Central memory CD8-positive, alpha-beta T cell (primary cell): ENCODE measurements at regions not wholly inside any gene's neighbourhood (a gene's known extent, or its start where the extent isn't known, plus 50 kb on each side); places are given as distances from the start of the nearest gene placed in this dataset.
"Not testable (repeated sequence)": the region's sequence is repeated elsewhere in the genome, so short reads cannot be mapped to it uniquely, and the experiment has no call there.

ENCODE experiments used
- ATAC-seq: fragments of 150-1000 bp; cut with Tn5 transposase; replicated peaks from 2 replicates; pipeline ENCODE4 v1.10.0; 2022; ENCODE audit warnings: mild to moderate bottlenecking, moderate FRiP score, moderate number of reproducible peaks; ENCODE audit not compliant: poor library complexity, severe bottlenecking; ENCODE audit errors: extremely low read depth
- DNase-seq, 2 donors: peaks; one replicate each; pipeline ENCODE4 v3.0.0; 2021; ENCODE audit warnings: low spot score in 2 of 2
- H3K27ac Mint-ChIP-seq: one replicate; pipeline ENCODE4 v1.8.0; 2022; ENCODE audit warnings: low read depth, mild to moderate bottlenecking, moderate library complexity, mixed read lengths
- H3K27me3 Mint-ChIP-seq: one replicate; pipeline ENCODE4 v1.8.0; 2022; ENCODE audit warnings: mixed read lengths
- H3K36me3 Mint-ChIP-seq: one replicate; pipeline ENCODE4 v1.8.0; 2022; ENCODE audit warnings: mild to moderate bottlenecking, moderate library complexity, mixed read lengths; ENCODE audit not compliant: insufficient read depth
- H3K4me1 Mint-ChIP-seq: one replicate; pipeline ENCODE4 v1.8.0; 2022; ENCODE audit warnings: mixed read lengths
- H3K4me3 Mint-ChIP-seq: one replicate; pipeline ENCODE4 v1.8.0; 2022; ENCODE audit warnings: mild to moderate bottlenecking, moderate library complexity, mixed read lengths
- H3K9me3 Mint-ChIP-seq: one replicate; pipeline ENCODE4 v1.8.0; 2022; ENCODE audit warnings: mixed read lengths

GRCh38 chr6:149242883-149243282 lies 74.6 kb upstream of the TAB2 start:
- Mint-ChIP-seq H3K27ac (no peak overlapping the region), H3K36me3 (no peaks in the 10 kb centered on the region), H3K4me1 (no peaks in the 10 kb centered on the region), H3K27me3 (no peaks in the 10 kb centered on the region), H3K9me3 (peaks cover 5% of the 10 kb centered on the region), H3K4me3 (no peak overlapping the region)
- no peak for ATAC-seq
- DNase-seq: no peak

- H3K9me3 Mint-ChIP-seq: no peaks in the 10 kb centered on the region
- no peak overlapping the region for H3K4me3 Mint-ChIP-seq
- peaks cover 6% of the 10 kb centered on the region for H3K4me1 Mint-ChIP-seq
- no peak for DNase-seq
- no peaks in the 10 kb centered on the region for H3K27me3 Mint-ChIP-seq
- no peak overlapping the region for H3K27ac Mint-ChIP-seq
- ATAC-seq: no peak
- no peaks in the 10 kb centered on the region for H3K36me3 Mint-ChIP-seq
Measured at GRCh38 chr6:149244105-149244504, 73.4 kb upstream of the TAB2 start.

GRCh38 chr6:149246691-149247384 lies 70.7 kb upstream of the TAB2 start:
- H3K4me3 Mint-ChIP-seq: no peak overlapping the region
- no peaks in the 10 kb centered on the region for H3K9me3 Mint-ChIP-seq
- DNase-seq: no peak
- no peak overlapping the region for H3K27ac Mint-ChIP-seq
- peaks cover 13% of the 10 kb centered on the region for H3K4me1 Mint-ChIP-seq
- no peaks in the 10 kb centered on the region for H3K36me3 Mint-ChIP-seq
- no peaks in the 10 kb centered on the region for H3K27me3 Mint-ChIP-seq
- no peak for ATAC-seq

- Mint-ChIP-seq H3K36me3 (no peaks in the 10 kb centered on the region), H3K9me3 (no peaks in the 10 kb centered on the region), H3K4me3 (no peak overlapping the region), H3K27ac (no peak overlapping the region), H3K4me1 (peaks cover 13% of the 10 kb centered on the region), H3K27me3 (no peaks in the 10 kb centered on the region)
- ATAC-seq: no peak
- DNase-seq: no peak
Measured at GRCh38 chr6:149247385-149247763, 70.1 kb upstream of the TAB2 start.

- not testable (repeated sequence) for H3K36me3 Mint-ChIP-seq, H3K4me3 Mint-ChIP-seq, DNase-seq, H3K9me3 Mint-ChIP-seq, H3K27ac Mint-ChIP-seq, H3K27me3 Mint-ChIP-seq, ATAC-seq
- peaks cover 13% of the 10 kb centered on the region for H3K4me1 Mint-ChIP-seq
Measured at GRCh38 chr6:149248263-149248662, 69.2 kb upstream of the TAB2 start.

GRCh38 chr6:149248693-149249369 lies 68.7 kb upstream of the TAB2 start:
- Mint-ChIP-seq H3K4me3 (no peak overlapping the region), H3K9me3 (no peaks in the 10 kb centered on the region), H3K27me3 (no peaks in the 10 kb centered on the region), H3K36me3 (no peaks in the 10 kb centered on the region), H3K27ac (peak overlapping the region; percentile 0), H3K4me1 (peaks cover 13% of the 10 kb centered on the region)
- ATAC-seq: no peak
- no peak for DNase-seq

- H3K27me3 Mint-ChIP-seq: no peaks in the 10 kb centered on the region
- no peak overlapping the region for H3K4me3 Mint-ChIP-seq
- H3K9me3 Mint-ChIP-seq: no peaks in the 10 kb centered on the region
- DNase-seq (no peak), ATAC-seq (no peak)
- H3K4me1 Mint-ChIP-seq: peaks cover 13% of the 10 kb centered on the region
- peak overlapping the region; percentile 0 for H3K27ac Mint-ChIP-seq
- no peaks in the 10 kb centered on the region for H3K36me3 Mint-ChIP-seq
Measured at GRCh38 chr6:149249370-149250357, 67.8 kb upstream of the TAB2 start.

GRCh38 chr6:149250951-149251350 lies 66.6 kb upstream of the TAB2 start:
- Mint-ChIP-seq H3K4me1 (peaks cover 13% of the 10 kb centered on the region), H3K27me3 (no peaks in the 10 kb centered on the region), H3K27ac (no peak overlapping the region), H3K4me3 (no peak overlapping the region), H3K9me3 (no peaks in the 10 kb centered on the region), H3K36me3 (no peaks in the 10 kb centered on the region)
- no peak for ATAC-seq
- DNase-seq: no peak

- DNase-seq (no peak), ATAC-seq (no peak)
- Mint-ChIP-seq H3K27ac (no peak overlapping the region), H3K4me3 (no peak overlapping the region), H3K4me1 (peaks cover 13% of the 10 kb centered on the region), H3K27me3 (no peaks in the 10 kb centered on the region), H3K36me3 (no peaks in the 10 kb centered on the region), H3K9me3 (no peaks in the 10 kb centered on the region)
Measured at GRCh38 chr6:149252622-149253021, 64.9 kb upstream of the TAB2 start.

GRCh38 chr6:149254253-149254652 lies 63.3 kb upstream of the TAB2 start:
- no peak overlapping the region for H3K4me3 Mint-ChIP-seq
- H3K27me3 Mint-ChIP-seq: no peaks in the 10 kb centered on the region
- H3K9me3 Mint-ChIP-seq: no peaks in the 10 kb centered on the region
- no peaks in the 10 kb centered on the region for H3K36me3 Mint-ChIP-seq
- H3K4me1 Mint-ChIP-seq: peaks cover 5% of the 10 kb centered on the region
- no peak for ATAC-seq
- no peak for DNase-seq
- no peak overlapping the region for H3K27ac Mint-ChIP-seq

GRCh38 chr6:149259753-149260152 lies 57.8 kb upstream of the TAB2 start:
- H3K27ac Mint-ChIP-seq: no peak overlapping the region
- peaks cover 13% of the 10 kb centered on the region for H3K4me1 Mint-ChIP-seq
- H3K27me3 Mint-ChIP-seq: peaks cover 7% of the 10 kb centered on the region
- no peak overlapping the region for H3K4me3 Mint-ChIP-seq
- no peak for DNase-seq
- no peaks in the 10 kb centered on the region for H3K9me3 Mint-ChIP-seq
- H3K36me3 Mint-ChIP-seq: no peaks in the 10 kb centered on the region
- no peak for ATAC-seq

GRCh38 chr6:149260214-149260874 lies 57.2 kb upstream of the TAB2 start:
- ATAC-seq (no peak), DNase-seq (no peak)
- peaks cover 9% of the 10 kb centered on the region for H3K27me3 Mint-ChIP-seq
- no peaks in the 10 kb centered on the region for H3K9me3 Mint-ChIP-seq
- no peak overlapping the region for H3K4me3 Mint-ChIP-seq
- H3K36me3 Mint-ChIP-seq: no peaks in the 10 kb centered on the region
- peaks cover 15% of the 10 kb centered on the region for H3K4me1 Mint-ChIP-seq
- no peak overlapping the region for H3K27ac Mint-ChIP-seq
